ENCODE measurements at regions not wholly inside any gene's neighbourhood (a gene's known extent, or its start where the extent isn't known, plus 50 kb on each side); places are given as distances from the start of the nearest gene placed in this dataset.
"Not testable (repeated sequence)": the region's sequence is repeated elsewhere in the genome, so short reads cannot be mapped to it uniquely, and the experiment has no call there.

- not testable (repeated sequence) for DNase-seq (ENCODE audit: low spot score)
Observed at GRCh38 chr11:67940440-67940839, 63.5 kb downstream of the UNC93B1 start.

DNA sequence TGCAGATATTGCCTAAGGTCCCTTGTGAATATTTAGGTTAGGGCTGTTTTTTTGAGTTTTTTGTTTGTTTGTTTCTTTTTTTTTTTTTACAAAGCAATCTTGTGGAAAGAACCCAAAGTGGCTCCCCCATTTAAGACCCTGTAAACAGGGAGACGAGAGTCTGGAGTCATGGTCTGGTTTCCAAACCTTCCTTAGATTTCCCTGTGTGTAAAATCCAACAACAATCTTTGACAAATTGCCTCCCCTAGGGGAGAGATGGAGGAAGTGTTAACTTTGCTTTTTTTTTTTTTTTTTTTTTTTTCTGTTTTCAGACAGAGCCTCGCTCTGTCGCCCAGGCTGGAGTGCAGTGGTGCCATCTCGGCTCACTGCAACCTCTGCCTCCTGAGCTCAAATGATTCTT, 64.9 kb downstream of the UNC93B1 start:
- not testable (repeated sequence) for DNase-seq (ENCODE audit: low spot score)

- not testable (repeated sequence) for DNase-seq (ENCODE audit: low spot score)
Observed at GRCh38 chr11:67938371-67938770, 65.5 kb downstream of the UNC93B1 start.

DNA sequence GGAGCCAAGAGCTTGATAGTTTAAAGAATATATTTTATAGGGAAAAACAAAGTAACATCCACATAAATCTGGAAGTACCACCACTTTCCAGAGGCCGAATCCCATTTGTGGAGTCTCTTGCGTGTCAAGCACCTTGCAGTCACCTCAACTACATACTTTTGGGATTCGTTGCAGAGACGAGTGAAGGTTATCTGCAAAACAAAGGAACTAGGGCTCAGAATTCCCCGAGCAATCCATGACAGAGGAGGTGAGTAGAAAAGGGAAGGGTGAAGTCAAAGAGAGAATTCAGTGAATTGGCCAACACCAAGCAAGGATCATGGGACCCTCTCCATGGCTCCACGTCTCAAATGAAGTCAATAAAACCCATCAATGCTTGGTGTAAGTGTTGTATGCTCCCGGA, 80.3 kb downstream of the UNC93B1 start:
- DNase-seq (ENCODE audit: low spot score) = not testable (repeated sequence)

- DNase-seq (ENCODE audit: low spot score) = not testable (repeated sequence)
Observed at GRCh38 chr11:67920546-67920945, 83.4 kb downstream of the UNC93B1 start.

DNA sequence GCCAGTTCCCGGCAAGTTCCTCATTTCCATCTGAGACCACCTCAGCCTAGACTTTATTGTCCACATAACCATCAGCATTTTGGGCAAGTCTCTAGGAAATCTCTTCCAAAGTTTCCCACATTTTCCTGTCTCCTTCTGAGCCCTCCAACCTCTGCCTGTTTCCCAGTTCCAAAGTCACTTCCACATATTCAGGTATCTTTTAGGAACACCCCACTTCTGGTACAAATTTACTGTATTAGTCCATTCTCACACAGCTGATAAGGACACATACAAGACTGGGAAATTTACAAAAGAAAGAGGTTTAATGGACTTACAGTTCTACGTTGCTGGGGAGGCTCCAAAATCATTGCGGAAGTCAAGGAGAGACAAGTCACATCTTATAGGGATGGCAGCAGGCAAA, 91.7 kb downstream of the UNC93B1 start:
- DNase-seq (ENCODE audit: low spot score) = not testable (repeated sequence)

DNA sequence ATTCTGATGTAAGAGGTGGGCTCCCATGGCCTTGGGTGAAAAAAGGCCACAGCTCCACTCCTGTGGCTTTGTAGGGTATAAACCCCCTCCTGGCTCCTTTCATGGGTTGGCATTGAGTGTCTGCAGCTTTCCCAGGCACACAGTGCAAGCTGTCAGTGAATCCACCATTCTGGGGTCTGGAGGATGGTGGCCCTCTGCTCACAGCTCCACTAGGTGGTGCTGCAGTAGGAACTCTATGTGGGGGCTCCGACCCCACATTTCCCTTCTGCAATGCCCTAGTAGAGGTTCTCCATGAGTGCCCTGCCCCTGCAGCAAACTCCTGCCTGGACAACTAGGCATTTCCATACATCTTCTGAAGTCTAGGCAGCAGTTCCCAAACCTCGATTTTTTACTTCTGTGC, 92.7 kb downstream of the UNC93B1 start:
- DNase-seq (ENCODE audit: low spot score) = not testable (repeated sequence)

DNA sequence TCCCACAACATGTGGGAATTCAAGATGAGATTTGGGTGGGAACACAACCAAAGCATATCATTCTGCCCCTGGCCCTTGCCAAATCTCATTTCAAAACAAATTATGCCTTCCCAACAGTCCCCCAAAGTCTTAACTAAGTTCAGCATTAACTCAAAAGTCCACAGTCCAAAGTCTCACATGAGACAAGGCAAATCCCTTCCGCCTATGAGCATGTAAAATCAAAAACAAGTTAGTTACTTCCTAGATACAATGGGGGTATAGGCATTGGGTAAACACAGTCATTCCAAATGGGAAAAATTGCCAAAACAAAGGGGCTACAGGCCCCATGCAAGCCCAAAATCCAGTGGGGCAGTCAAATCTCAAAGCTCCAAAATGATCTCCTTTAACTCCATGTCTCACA, 93.1 kb downstream of the UNC93B1 start:
- not testable (repeated sequence) for DNase-seq (ENCODE audit: low spot score)

- not testable (repeated sequence) for DNase-seq (ENCODE audit: low spot score)
Observed at GRCh38 chr11:67906969-67907368, 96.9 kb downstream of the UNC93B1 start.

DNA sequence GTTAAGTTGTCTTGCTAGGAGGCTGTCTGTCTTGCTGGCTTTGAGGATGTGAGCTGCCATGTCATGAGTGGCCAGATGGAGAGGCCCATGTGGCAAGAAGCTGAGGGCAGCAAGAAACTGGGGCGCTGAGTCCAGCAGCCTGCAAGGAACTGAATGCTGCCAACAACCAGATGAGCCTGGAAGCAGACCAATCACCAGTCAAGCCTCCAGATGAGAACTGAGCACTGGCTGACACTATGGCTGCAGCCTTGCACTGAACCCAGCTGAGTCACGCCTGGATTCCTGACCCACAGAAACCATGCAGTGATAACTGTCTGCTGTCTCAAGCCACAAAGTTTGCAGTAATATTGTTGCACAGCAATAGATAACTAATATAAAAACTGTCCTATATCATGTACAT, 104.4 kb downstream of the UNC93B1 start:
- DNase-seq (ENCODE audit: low spot score) = not testable (repeated sequence)

DNA sequence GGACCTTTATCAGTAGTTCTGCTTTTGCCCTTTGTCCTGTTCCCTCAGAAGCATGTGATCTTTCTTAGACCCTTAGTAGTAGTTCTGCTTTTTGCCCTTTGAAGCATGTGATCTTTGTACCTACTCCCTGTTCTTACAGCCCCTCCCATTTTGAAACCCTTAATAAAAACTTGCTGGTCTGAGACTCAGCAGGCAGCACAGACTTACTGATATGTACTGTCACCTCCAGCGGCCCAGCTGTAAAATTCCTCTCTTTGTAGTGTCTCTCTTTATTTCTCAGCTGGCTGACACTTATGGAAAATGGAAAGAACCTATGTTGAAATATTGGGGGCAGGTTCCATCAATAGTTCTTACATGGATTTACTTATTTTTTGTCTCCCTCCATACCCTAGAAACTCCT, 110.4 kb downstream of the UNC93B1 start:
- DNase-seq (ENCODE audit: low spot score) = not testable (repeated sequence)

- not testable (repeated sequence) for DNase-seq (ENCODE audit: low spot score)
Observed at GRCh38 chr11:67889646-67890045, 114.3 kb downstream of the UNC93B1 start.

- not testable (repeated sequence) for DNase-seq (ENCODE audit: low spot score)
Observed at GRCh38 chr11:67888056-67888455, 115.8 kb downstream of the UNC93B1 start.

DNA sequence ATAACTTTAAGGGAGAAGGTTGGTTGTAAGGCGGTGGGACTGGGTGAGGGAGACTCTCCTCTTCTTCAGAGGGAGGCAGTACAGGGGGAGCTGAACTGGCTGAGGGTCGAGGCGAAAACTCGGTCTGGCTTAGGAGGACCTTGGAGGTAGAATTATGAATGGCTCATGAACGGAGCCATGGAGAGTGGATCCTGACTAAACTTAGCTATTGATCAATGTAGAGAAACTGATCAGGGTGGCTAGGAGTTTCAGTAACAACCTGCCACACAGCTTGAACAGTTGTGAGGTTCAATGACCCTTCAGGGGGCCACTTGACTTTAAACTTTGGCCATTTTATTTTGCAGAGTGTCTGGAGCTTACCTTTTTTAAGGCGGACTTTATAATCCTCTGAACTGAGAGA, 117.2 kb downstream of the UNC93B1 start:
- not testable (repeated sequence) for DNase-seq (ENCODE audit: low spot score)

DNA sequence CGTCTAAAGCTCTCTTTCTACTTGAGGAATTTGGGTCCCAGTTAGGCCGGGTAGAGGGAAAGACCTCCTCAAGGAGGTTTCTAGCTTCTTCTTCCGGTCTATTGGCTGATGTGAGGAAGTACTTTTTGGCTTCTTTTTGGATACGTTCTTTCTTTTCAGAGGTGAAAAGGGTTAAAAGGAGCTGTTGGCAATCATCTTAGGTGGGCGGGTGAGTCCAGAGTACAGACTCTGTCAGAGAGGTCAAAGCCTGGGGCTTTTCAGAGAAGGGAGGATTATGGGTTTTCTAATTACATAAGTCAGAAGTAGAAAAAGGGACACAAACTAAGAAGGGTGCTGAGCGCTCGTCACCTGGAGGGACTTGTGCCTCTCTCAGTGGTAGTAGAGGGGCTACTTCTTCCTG, 117.7 kb downstream of the UNC93B1 start:
- DNase-seq (ENCODE audit: low spot score) = not testable (repeated sequence)

- DNase-seq (ENCODE audit: low spot score) = not testable (repeated sequence)
Observed at GRCh38 chr11:67885574-67885973, 118.3 kb downstream of the UNC93B1 start.

DNA sequence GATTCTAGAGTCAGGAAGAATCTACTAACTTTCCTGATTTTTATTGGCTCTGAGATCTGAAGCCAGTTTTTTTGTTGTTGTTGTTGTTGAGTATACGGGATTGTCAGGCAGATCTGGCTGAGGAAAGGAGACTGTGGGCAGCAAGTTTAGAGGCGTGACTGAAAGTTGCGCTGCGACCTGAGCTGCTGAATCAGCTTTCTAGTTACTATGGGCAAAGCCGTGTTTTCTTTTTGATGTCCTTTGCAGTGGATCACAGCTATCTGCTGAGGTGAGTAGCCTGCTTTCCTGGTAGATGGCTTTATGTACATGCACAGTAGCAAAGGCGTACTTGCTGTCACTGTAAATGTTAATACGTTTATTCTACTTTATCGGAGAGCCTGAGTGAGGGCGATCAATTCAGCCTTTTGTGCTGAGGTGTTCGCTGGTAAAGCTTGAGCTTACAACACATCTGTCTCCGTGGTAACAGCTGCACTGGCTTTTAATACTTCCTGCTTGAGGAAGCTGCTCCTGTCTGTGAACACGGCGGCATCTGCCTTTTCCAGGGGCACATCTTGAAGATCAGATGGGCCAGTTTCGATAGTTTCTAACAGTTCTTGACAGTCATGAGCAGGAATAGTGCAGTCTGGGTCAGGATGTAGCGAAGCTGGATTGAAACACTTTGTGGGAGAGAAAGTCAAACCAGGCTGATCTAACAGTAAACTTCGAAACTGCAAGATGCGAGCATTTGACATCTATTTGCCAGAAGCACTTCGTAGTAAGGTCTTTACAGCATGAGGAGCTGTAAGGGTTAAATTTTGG, 118.9 kb downstream of the UNC93B1 start:
- DNase-seq (ENCODE audit: low spot score) = not testable (repeated sequence)

GRCh38 chr11:67884073-67884757, 119.7 kb downstream of the UNC93B1 start:
- not testable (repeated sequence) for DNase-seq (ENCODE audit: low spot score)

DNA sequence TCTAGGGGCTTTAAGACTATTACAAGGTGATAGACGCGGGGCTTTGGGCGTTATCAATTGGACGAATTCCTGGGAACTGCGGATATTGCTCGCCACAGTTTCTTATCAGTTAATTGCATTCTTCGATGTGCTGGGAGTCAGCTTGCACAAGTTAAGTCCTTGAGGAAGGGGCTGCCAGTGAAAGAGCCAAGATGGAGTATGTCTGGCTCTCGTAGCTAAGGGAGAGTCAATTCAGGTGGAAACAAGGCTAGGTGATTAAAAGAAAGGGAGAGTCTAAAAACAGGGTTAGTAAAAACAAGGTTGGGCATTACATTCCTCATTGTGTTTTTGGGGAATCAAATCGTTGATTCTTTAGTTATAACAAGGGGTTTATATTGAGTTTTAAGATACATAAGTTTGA, 121.6 kb downstream of the UNC93B1 start:
- DNase-seq (ENCODE audit: low spot score) = not testable (repeated sequence)

DNA sequence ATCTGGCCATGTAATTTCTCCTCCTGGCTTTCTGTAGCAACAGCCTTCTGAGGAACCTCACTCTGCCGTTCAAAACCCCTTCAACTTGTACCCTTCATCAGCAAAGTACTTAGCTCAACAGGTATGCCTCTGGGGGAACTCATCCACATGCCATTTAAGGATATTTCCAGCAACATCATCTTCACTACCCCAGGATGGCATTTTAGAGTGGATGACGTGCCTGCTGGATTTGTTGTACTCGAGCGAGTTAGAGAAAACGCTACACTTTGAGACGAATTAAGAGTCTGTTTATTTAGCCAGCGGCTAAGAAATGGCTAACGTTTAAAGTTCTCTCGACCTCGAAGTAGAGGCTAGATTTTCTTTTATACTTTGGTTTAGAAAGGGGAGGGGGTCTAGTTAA, 122.1 kb downstream of the UNC93B1 start:
- DNase-seq (ENCODE audit: low spot score) = not testable (repeated sequence)

- DNase-seq (ENCODE audit: low spot score) = not testable (repeated sequence)
Observed at GRCh38 chr11:67880594-67881196, 123.2 kb downstream of the UNC93B1 start.

GRCh38 chr11:67878666-67879065, 125.2 kb downstream of the UNC93B1 start:
- not testable (repeated sequence) for DNase-seq (ENCODE audit: low spot score)

Measured in mesenteric fat pad (tissue), 1 donor.